H1 (cell line): ENCODE measurements at regions not wholly inside any gene's neighbourhood (a gene's known extent, or its start where the extent isn't known, plus 50 kb on each side); places are given as distances from the start of the nearest gene placed in this dataset.

Experiments
- JUN ChIP-seq: IDR thresholded peaks from 2 replicates; pipeline ENCODE4 v1.6.1; 2011; ENCODE audit warnings: low read depth, mild to moderate bottlenecking, improper control_type of control experiment, low read length
- POLR2A ChIP-seq, 2 experiments: IDR thresholded peaks; 1 replicate in 1 of 2; 2 replicates in 1 of 2; pipeline ENCODE4 v1.6.1; 2011; ENCODE audit warnings: low read depth in 2 of 2, low read length in 2 of 2, mild to moderate bottlenecking in 2 of 2; ENCODE audit errors: control extremely low read depth in 1 of 2
- RAD21 ChIP-seq, 2 experiments: IDR thresholded peaks in 1 of 2; conservative IDR thresholded peaks in 1 of 2; 2 replicates each; pipeline ENCODE4 v1.6.1; 2011; ENCODE audit warnings: low read depth in 2 of 2, low read length in 2 of 2, improper control_type of control experiment in 1 of 2, inconsistent platforms in 1 of 2, mild to moderate bottlenecking in 1 of 2, moderate library complexity in 1 of 2
- SUZ12 ChIP-seq: fragments of 200-600 bp; sonication (generic); IDR thresholded peaks from 2 replicates; pipeline ENCODE4 v1.6.1; 2012; ENCODE audit warnings: mild to moderate bottlenecking, inconsistent platforms, low read length, moderate library complexity, mixed read lengths
- TAF1 ChIP-seq: IDR thresholded peaks from 2 replicates; pipeline ENCODE4 v1.6.1; 2011; ENCODE audit warnings: mild to moderate bottlenecking, low read depth, low read length
- TF ChIP-seq, protein P1 (sequence below), 3 experiments: IDR thresholded peaks; 1 replicate in 2 of 3; 2 replicates in 1 of 3; pipeline versions ENCODE4 v1.5.1 to v1.6.1; 2011; ENCODE audit warnings: low read length in 3 of 3, mild to moderate bottlenecking in 3 of 3, inconsistent platforms in 2 of 3, low read depth in 1 of 3, moderate library complexity in 1 of 3; ENCODE audit not compliant: insufficient read depth in 1 of 3; ENCODE audit errors: control extremely low read depth in 1 of 3
- TF ChIP-seq, protein P2 (sequence below): IDR thresholded peaks from 2 replicates; pipeline ENCODE4 v1.6.1; 2012; ENCODE audit warnings: inconsistent platforms

DNA sequence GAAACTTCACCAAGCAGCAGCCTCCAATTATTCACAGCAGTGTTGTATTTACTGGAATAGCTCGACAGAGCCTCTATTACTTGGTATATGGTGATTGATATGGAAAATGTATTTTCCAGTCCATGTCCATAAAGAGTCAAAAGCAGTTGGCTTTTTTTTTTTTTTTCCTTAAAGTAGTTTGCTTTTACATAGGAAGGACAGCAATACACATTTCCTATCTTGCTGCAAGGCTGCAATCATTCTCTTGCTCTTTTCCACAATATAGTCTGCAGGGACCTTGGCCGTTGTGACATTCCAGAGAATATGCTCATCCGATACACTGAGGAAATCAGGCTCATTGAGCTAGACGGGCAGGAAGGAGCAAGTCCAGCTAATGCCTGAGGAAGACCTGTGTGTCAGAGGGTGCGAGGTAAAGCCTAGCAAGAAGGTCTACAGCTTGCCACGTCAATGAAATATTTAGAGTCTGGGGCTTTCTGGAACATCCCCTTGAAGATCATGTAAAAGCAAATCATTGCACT, 131.1 kb downstream of the ENGASE start:
- TF ChIP-seq TAF1 (no peak), JUN (no peak), RAD21 (IDR thresholded peaks at IDR 0.05 in 1 of 2, conservative IDR thresholded peaks at IDR 0.05 in 1 of 2; ENCODE audit: low read depth in 2 of 2, low read length in 2 of 2) (no peak), SUZ12 (no peak), POLR2A (IDR thresholded peaks at IDR 0.05; ENCODE audit: control extremely low read depth in 1 of 2, low read depth in 2 of 2, low read length in 2 of 2) (no peak)
- TF ChIP-seq, protein P1, sequence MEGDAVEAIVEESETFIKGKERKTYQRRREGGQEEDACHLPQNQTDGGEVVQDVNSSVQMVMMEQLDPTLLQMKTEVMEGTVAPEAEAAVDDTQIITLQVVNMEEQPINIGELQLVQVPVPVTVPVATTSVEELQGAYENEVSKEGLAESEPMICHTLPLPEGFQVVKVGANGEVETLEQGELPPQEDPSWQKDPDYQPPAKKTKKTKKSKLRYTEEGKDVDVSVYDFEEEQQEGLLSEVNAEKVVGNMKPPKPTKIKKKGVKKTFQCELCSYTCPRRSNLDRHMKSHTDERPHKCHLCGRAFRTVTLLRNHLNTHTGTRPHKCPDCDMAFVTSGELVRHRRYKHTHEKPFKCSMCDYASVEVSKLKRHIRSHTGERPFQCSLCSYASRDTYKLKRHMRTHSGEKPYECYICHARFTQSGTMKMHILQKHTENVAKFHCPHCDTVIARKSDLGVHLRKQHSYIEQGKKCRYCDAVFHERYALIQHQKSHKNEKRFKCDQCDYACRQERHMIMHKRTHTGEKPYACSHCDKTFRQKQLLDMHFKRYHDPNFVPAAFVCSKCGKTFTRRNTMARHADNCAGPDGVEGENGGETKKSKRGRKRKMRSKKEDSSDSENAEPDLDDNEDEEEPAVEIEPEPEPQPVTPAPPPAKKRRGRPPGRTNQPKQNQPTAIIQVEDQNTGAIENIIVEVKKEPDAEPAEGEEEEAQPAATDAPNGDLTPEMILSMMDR (IDR thresholded peaks at IDR 0.05; ENCODE audit: control extremely low read depth in 1 of 3, insufficient read depth in 1 of 3, low read depth in 1 of 3, low read length in 3 of 3), result no peak
- TF ChIP-seq, protein P2, sequence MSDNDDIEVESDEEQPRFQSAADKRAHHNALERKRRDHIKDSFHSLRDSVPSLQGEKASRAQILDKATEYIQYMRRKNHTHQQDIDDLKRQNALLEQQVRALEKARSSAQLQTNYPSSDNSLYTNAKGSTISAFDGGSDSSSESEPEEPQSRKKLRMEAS, result no peak
